GM12878 (cell line): ENCODE measurements at regions not wholly inside any gene's neighbourhood (a gene's known extent, or its start where the extent isn't known, plus 50 kb on each side); places are given as distances from the start of the nearest gene placed in this dataset.

ENCODE experiments used
- ATAC-seq: fragments of 200-7000 bp; cut with Tn5 transposase; 3 replicates; pipeline ENCODE4 v1.9.1; 2020; ENCODE audit warnings: mild to moderate bottlenecking, moderate library complexity
- BruUV-seq: library from RNA; stranded (reverse); fragments of 400-500 nt; replicated peaks from 2 replicates; lab custom pipeline; 2021; lab: Mats Ljungman, UMichigan
- CTCF ChIA-PET: fragments of 300-600 bp; sonication (Branson Sonifier 250); formaldehyde crosslinking; extraction: SDS; loops from one replicate; lab custom pipeline; 2021; ENCODE audit warnings: inconsistent platforms; lab: Yijun Ruan, JAX
- POLR2A ChIA-PET: fragments of 350-600 bp; formaldehyde crosslinking; extraction: SDS; loops from one replicate; lab custom pipeline; 2021; ENCODE audit warnings: inconsistent platforms; lab: Charles Lee
- RAD21 ChIA-PET: fragments of 300-600 bp; sonication (Branson Sonifier 250); formaldehyde crosslinking; loops from one replicate; lab custom pipeline; 2023; ENCODE audit warnings: antibody characterized with exemption; ENCODE audit not compliant: unreplicated experiment; lab: Charles Lee
- SMC1A ChIA-PET: fragments of 300-600 bp; sonication (Branson Sonifier 250); formaldehyde crosslinking; loops from one replicate; lab custom pipeline; 2023; ENCODE audit not compliant: unreplicated experiment, uncharacterized antibody; lab: Charles Lee
- DNase-seq: peaks from one replicate; pipeline ENCODE4 v3.0.0-alpha.2; 2011; ENCODE audit warnings: low read depth, low spot score
- FAIRE-seq: peaks from 3 replicates; lab custom pipeline; 2011; peaks lifted over from hg19 to GRCh38; lab: Jason Lieb, UNC
- H2AFZ ChIP-seq: 2 replicates; pipeline ENCODE4 v1.6.0; 2011; ENCODE audit warnings: low read depth, low read length, control low read depth; ENCODE audit not compliant: control insufficient read depth
- H3K27ac ChIP-seq: 2 replicates; pipeline ENCODE4 v1.5.1; 2011; ENCODE audit warnings: control low read depth; ENCODE audit not compliant: control insufficient read depth, insufficient read depth
- H3K27me3 ChIP-seq, 2 experiments: replicated peaks in 1 of 2; 2 replicates each; pipeline versions ENCODE4 v1.6.0 to v1.6.1; 2011; ENCODE audit warnings: low read length in 1 of 2; ENCODE audit not compliant: control insufficient read depth in 2 of 2, insufficient read depth in 2 of 2
- H3K36me3 ChIP-seq, 2 experiments: 2 replicates each; pipeline ENCODE4 v1.5.1; 2011; ENCODE audit warnings: low read length in 1 of 2; ENCODE audit not compliant: control insufficient read depth in 2 of 2, insufficient read depth in 2 of 2
- H3K4me1 ChIP-seq: 2 replicates; pipeline ENCODE4 v1.6.1; 2011; ENCODE audit warnings: mild to moderate bottlenecking, low read length, moderate library complexity, mixed read lengths; ENCODE audit not compliant: control insufficient read depth, insufficient read depth
- H3K4me2 ChIP-seq: 2 replicates; pipeline ENCODE4 v1.6.0; 2011; ENCODE audit warnings: control low read depth; ENCODE audit not compliant: control insufficient read depth, insufficient read depth
- H3K4me3 ChIP-seq: fragments of 200-600 bp; sonication (generic); 2 replicates; pipeline ENCODE4 v1.5.1; 2016
- H3K79me2 ChIP-seq: 2 replicates; pipeline ENCODE4 v1.6.0; 2011; ENCODE audit warnings: low read length; ENCODE audit not compliant: control insufficient read depth, insufficient read depth
- H3K9ac ChIP-seq: 2 replicates; pipeline ENCODE4 v1.8.0; 2011; ENCODE audit warnings: low read length, control low read depth, mixed read lengths; ENCODE audit not compliant: control insufficient read depth, insufficient read depth
- H3K9me3 ChIP-seq: replicated peaks from 3 replicates; pipeline ENCODE4 v1.5.1; 2011; ENCODE audit warnings: mild to moderate bottlenecking, low read length; ENCODE audit not compliant: control insufficient read depth, insufficient read depth
- H4K20me1 ChIP-seq: 2 replicates; pipeline ENCODE4 v1.6.0; 2011; ENCODE audit not compliant: control insufficient read depth, insufficient read depth
- BCL11A ChIP-seq: IDR thresholded peaks from 2 replicates; pipeline ENCODE4 v1.6.1; 2011; ENCODE audit warnings: low read depth, low read length
- CREB1 ChIP-seq: IDR thresholded peaks from 2 replicates; pipeline ENCODE4 v1.6.1; 2012; ENCODE audit warnings: low read depth, mild to moderate bottlenecking, inconsistent platforms
- EGR1 ChIP-seq, 2 experiments: IDR thresholded peaks; 1 replicate in 1 of 2; 2 replicates in 1 of 2; pipeline ENCODE4 v1.6.1; 2011 to 2012; ENCODE audit warnings: low read depth in 2 of 2, low read length in 2 of 2, borderline replicate concordance in 1 of 2, mild to moderate bottlenecking in 1 of 2, moderate library complexity in 1 of 2
- HDAC2 ChIP-seq: fragments of 200-600 bp; sonication (generic); IDR thresholded peaks from 2 replicates; pipeline ENCODE4 v1.6.1; 2017
- IRF5 ChIP-seq: fragments of 450-650 bp; IDR thresholded peaks from 2 replicates; pipeline ENCODE4 v1.6.1; 2017; ENCODE audit warnings: borderline replicate concordance
- JUNB ChIP-seq: IDR thresholded peaks from 2 replicates; pipeline ENCODE4 v1.6.1; 2016; ENCODE audit warnings: antibody characterized with exemption, mild to moderate bottlenecking
- MXI1 ChIP-seq: fragments of 150-350 bp; IDR thresholded peaks from 2 replicates; pipeline ENCODE4 v1.6.1; 2011; ENCODE audit warnings: low read depth, mild to moderate bottlenecking, inconsistent platforms, low read length, improper control_type of control experiment
- MYC ChIP-seq: IDR thresholded peaks from 2 replicates; pipeline ENCODE4 v1.6.1; 2011; ENCODE audit warnings: mild to moderate bottlenecking, low read length, moderate library complexity, inconsistent platforms; ENCODE audit not compliant: insufficient read depth, insufficient replicate concordance, insufficient read length, severe bottlenecking
- NBN ChIP-seq: fragments of 450-650 bp; IDR thresholded peaks from 2 replicates; pipeline ENCODE4 v1.6.1; 2016
- NR2C1 ChIP-seq: fragments of 450-650 bp; IDR thresholded peaks from 2 replicates; pipeline ENCODE4 v1.6.1; 2017; ENCODE audit warnings: antibody characterized with exemption, mild to moderate bottlenecking, moderate library complexity
- POLR2A ChIP-seq: IDR thresholded peaks from 2 replicates; pipeline ENCODE4 v1.6.1; 2011; ENCODE audit warnings: low read depth, mild to moderate bottlenecking, low read length
- POU2F2 ChIP-seq: IDR thresholded peaks from 3 replicates; pipeline ENCODE4 v1.6.1; 2011; ENCODE audit warnings: low read depth, mild to moderate bottlenecking, low read length, borderline replicate concordance
- PRDM15 ChIP-seq: fragments of 450-650 bp; formaldehyde crosslinking; IDR thresholded peaks from 2 replicates; pipeline ENCODE4 v1.4.0; 2020; ENCODE audit warnings: mild to moderate bottlenecking, moderate library complexity
- RAD51 ChIP-seq: fragments of 450-650 bp; IDR thresholded peaks from 2 replicates; pipeline ENCODE4 v1.6.1; 2016; ENCODE audit warnings: moderate library complexity, mild to moderate bottlenecking, inconsistent platforms
- ZBTB40 ChIP-seq: fragments of 450-650 bp; IDR thresholded peaks from 2 replicates; pipeline ENCODE4 v1.6.1; 2016; ENCODE audit warnings: mild to moderate bottlenecking, moderate library complexity, borderline replicate concordance
- WGBS: methylation state at CpG from one replicate; pipeline ENCODE4 v1.1.6; 2016; ENCODE audit warnings: low lambda C conversion rate; ENCODE audit not compliant: insufficient replicate concordance, insufficient coverage; ENCODE audit errors: missing lambda C conversion rate; 5-methylcytosine and 5-hydroxymethylcytosine counted together
- in situ Hi-C: fragments of 300-500 bp; cut with MboI; formaldehyde crosslinking; loops from 9 replicates; pipeline ENCODE4 v1.14.3; 2018; ENCODE audit warnings: mixed read lengths
- intact Hi-C: fragments of 100-400 bp; cut with micrococcal nuclease; formaldehyde crosslinking; loops from one replicate; pipeline ENCODE4 v1.14.2; 2022; ENCODE audit not compliant: unreplicated experiment
- TF ChIP-seq, protein P1 (sequence below): IDR thresholded peaks from 2 replicates; pipeline ENCODE4 v1.6.1; 2011; ENCODE audit warnings: borderline replicate concordance, low read depth, mild to moderate bottlenecking, moderate library complexity, low read length; ENCODE audit not compliant: insufficient read depth, poor library complexity, severe bottlenecking

DNA sequence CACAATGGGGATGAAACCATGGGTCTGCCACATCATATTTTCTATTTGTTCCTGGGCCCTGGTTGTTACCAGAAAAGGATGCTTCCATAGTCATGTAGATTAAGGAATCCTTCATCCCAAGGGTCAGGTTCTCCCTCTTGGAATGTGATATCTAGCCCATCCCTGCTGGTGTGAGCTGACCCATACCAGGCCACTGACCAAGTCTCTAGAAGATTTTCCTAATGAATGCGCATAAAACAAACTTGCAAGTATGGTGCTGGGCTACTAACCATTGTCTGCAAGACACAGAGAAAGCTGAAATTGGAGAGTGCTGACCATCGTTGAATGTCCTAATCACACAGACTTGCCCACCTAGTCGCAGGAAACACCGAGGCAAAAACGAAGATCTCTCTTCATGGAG lies 972.6 kb downstream of the EFNA5 start:
- BruUV-seq, result no TSS peak
- 54% methylated on average over 5 of the region's 5 CpGs for WGBS
- TF ChIP-seq MYC (no peak), BCL11A (no peak), PRDM15 (CRISPR knock-in tag) (no peak), IRF5 (no peak), HDAC2 (no peak), NBN (no peak), EGR1 (IDR thresholded peaks at IDR 0.05; ENCODE audit: borderline replicate concordance in 1 of 2, low read depth in 2 of 2, low read length in 2 of 2) (no peak), POU2F2 (no peak), POLR2A (no peak), NR2C1 (no peak), RAD51 (no peak), CREB1 (no peak), JUNB (no peak), MXI1 (no peak), ZBTB40 (no peak)
- TF ChIP-seq, protein P1, sequence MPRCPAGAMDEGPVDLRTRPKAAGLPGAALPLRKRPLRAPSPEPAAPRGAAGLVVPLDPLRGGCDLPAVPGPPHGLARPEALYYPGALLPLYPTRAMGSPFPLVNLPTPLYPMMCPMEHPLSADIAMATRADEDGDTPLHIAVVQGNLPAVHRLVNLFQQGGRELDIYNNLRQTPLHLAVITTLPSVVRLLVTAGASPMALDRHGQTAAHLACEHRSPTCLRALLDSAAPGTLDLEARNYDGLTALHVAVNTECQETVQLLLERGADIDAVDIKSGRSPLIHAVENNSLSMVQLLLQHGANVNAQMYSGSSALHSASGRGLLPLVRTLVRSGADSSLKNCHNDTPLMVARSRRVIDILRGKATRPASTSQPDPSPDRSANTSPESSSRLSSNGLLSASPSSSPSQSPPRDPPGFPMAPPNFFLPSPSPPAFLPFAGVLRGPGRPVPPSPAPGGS, result no peak

More for the DNA sequence above, 972.6 kb downstream of the EFNA5 start:
- in situ Hi-C loops, result no loop called here
- Histone ChIP-seq H3K27ac (no peak overlapping the region), H3K4me2 (no peak overlapping the region), H4K20me1 (no peaks in the 10 kb centered on the region), H3K9ac (no peak overlapping the region), H3K4me1 (no peaks in the 10 kb centered on the region), H3K9me3 (no peaks in the 10 kb centered on the region), H3K36me3 (no peaks in the 10 kb centered on the region), H2AFZ (no peak overlapping the region), H3K27me3 (no peaks in the 10 kb centered on the region), H3K4me3 (no peak overlapping the region), H3K79me2 (no peaks in the 10 kb centered on the region)
- DNase-seq (no peak), FAIRE-seq (no peak), ATAC-seq (no peak)
- ChIA-PET POLR2A (no interaction called here), CTCF (interaction anchor here (1.2 kb wide), 1 partner anchor 9 kb away, joined by 3 read pairs; no protein-coding TSS in a partner anchor), RAD21 (interaction anchor here (1.2 to 1.4 kb wide), 2 partner anchors 235 to 244 kb away, joined by 3 to 6 read pairs; no protein-coding TSS in a partner anchor), SMC1A (no interaction called here)
- intact Hi-C loops, result no loop called here
